ENCODE measurements at regions not wholly inside any gene's neighbourhood (a gene's known extent, or its start where the extent isn't known, plus 50 kb on each side); places are given as distances from the start of the nearest gene placed in this dataset.

DNA sequence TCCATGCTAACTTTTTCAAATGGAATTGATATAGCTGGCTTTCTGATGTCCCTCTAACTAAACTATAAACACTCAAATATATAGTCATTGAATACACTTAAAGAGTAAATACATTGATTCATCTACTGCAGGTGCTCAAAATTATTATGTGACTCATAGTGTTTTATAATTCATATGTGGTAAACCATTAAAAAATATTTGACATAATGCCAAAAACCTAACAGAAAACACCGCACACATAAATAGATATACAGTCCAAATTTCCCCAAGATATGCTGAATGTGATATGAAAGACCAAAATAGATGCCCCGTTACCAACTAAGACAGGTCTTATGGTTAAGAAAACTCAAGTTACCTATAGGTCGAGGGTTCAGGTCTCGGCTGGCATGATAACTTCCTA lies 171.7 kb upstream of the SEMA3E start (continued):
- TF ChIP-seq ZFP37 (CRISPR knock-in tag; IDR thresholded peaks at IDR 0.05; ENCODE audit: borderline replicate concordance) (no peak), ELF3 (CRISPR knock-in tag; IDR thresholded peaks at IDR 0.05) (no peak), MED13 (CRISPR knock-in tag; IDR thresholded peaks at IDR 0.05) (no peak)
- TF ChIP-seq, protein P1, sequence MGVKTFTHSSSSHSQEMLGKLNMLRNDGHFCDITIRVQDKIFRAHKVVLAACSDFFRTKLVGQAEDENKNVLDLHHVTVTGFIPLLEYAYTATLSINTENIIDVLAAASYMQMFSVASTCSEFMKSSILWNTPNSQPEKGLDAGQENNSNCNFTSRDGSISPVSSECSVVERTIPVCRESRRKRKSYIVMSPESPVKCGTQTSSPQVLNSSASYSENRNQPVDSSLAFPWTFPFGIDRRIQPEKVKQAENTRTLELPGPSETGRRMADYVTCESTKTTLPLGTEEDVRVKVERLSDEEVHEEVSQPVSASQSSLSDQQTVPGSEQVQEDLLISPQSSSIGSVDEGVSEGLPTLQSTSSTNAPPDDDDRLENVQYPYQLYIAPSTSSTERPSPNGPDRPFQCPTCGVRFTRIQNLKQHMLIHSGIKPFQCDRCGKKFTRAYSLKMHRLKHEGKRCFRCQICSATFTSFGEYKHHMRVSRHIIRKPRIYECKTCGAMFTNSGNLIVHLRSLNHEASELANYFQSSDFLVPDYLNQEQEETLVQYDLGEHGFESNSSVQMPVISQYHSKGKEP (CRISPR knock-in tag; IDR thresholded peaks at IDR 0.05): no peak

DNA sequence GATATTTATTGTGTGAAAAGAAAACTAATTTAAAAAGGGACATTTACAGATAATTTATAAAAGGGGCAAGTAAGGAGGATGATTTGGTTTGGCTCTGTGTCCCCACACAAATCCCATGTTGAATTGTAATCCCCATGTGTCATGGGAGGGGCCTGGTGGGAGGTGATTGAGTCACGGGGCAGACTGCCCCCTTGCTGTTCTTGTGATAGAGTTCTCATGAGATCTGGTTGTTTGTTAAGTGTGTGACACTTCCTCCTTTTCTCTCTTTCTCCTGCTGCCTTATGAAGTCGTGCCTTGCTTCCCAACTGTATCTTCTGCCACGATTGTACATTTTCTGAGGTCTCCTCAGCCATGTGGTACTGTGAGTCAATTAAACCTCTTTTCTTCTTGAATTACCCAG lies 171.0 kb upstream of the SEMA3E start:
- ChIA-PET CTCF (ENCODE audit: low intra/inter-chr PET ratio, low total read pairs) (no interaction called here), POLR2A (no interaction called here)
- Histone ChIP-seq H3K36me3 (replicated peaks in 1 of 2; ENCODE audit: control insufficient read depth in 1 of 2, insufficient read depth in 2 of 2, low read length in 2 of 2) (no peaks in the 10 kb centered on the region), H3K4me1 (ENCODE audit: insufficient read depth, low read length) (no peaks in the 10 kb centered on the region), H2AFZ (ENCODE audit: low read length) (no peak overlapping the region), H3K27me3 (ENCODE audit: control insufficient read depth in 1 of 2, insufficient read depth in 2 of 2, low read length in 2 of 2) (no peaks in the 10 kb centered on the region), H3K4me2 (ENCODE audit: low read depth, low read length) (no peak overlapping the region), H3K9ac (ENCODE audit: insufficient read depth, low read depth, low read length) (no peak overlapping the region), H3K27ac (ENCODE audit: extremely low read length, insufficient read depth, low read length) (no peak overlapping the region), H3K9me3 (ENCODE audit: low read length) (no peaks in the 10 kb centered on the region), H3K79me2 (ENCODE audit: insufficient read depth, low read length) (no peaks in the 10 kb centered on the region), H3K4me3 (replicated peaks in 1 of 3; ENCODE audit: insufficient read depth in 1 of 3, low read depth in 2 of 3, low read length in 3 of 3) (no peak overlapping the region), H4K20me1 (ENCODE audit: insufficient read depth, low read length) (no peaks in the 10 kb centered on the region)
- no peak for FAIRE-seq
- no peak for ATAC-seq
- no TSS peak for BruUV-seq (replicated peaks)
- DNase-seq (ENCODE audit: low spot score): no peak
- 0% methylated on average over 3 of the region's 3 CpGs for WGBS (ENCODE audit: low lambda C conversion rate)
- intact Hi-C loops (cut with micrococcal nuclease; ENCODE audit: unreplicated experiment): no loop called here
- in situ Hi-C loops (cut with HindIII; ENCODE audit: extremely low pct_ligation_motif_present, low pct_unique_long_range_greater_than_20kb): no loop called here
- TF ChIP-seq KLF9 (CRISPR knock-in tag; IDR thresholded peaks at IDR 0.05; ENCODE audit: low read depth) (no peak), SUZ12 (IDR thresholded peaks at IDR 0.05; ENCODE audit: low read depth, low read length) (no peak), NRL (CRISPR knock-in tag; IDR thresholded peaks at IDR 0.05; ENCODE audit: borderline replicate concordance) (no peak), ZNF207 (IDR thresholded peaks at IDR 0.05; ENCODE audit: borderline replicate concordance) (no peak), ZNF12 (CRISPR knock-in tag; IDR thresholded peaks at IDR 0.05) (no peak), ZSCAN31 (CRISPR knock-in tag; IDR thresholded peaks at IDR 0.05; ENCODE audit: low read depth) (no peak), KMT2A (CRISPR knock-in tag; IDR thresholded peaks at IDR 0.05) (no peak)
- TF ChIP-seq, protein P2, sequence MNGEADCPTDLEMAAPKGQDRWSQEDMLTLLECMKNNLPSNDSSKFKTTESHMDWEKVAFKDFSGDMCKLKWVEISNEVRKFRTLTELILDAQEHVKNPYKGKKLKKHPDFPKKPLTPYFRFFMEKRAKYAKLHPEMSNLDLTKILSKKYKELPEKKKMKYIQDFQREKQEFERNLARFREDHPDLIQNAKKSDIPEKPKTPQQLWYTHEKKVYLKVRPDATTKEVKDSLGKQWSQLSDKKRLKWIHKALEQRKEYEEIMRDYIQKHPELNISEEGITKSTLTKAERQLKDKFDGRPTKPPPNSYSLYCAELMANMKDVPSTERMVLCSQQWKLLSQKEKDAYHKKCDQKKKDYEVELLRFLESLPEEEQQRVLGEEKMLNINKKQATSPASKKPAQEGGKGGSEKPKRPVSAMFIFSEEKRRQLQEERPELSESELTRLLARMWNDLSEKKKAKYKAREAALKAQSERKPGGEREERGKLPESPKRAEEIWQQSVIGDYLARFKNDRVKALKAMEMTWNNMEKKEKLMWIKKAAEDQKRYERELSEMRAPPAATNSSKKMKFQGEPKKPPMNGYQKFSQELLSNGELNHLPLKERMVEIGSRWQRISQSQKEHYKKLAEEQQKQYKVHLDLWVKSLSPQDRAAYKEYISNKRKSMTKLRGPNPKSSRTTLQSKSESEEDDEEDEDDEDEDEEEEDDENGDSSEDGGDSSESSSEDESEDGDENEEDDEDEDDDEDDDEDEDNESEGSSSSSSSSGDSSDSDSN (CRISPR knock-in tag; IDR thresholded peaks at IDR 0.05): no peak
- TF ChIP-seq, protein P3, sequence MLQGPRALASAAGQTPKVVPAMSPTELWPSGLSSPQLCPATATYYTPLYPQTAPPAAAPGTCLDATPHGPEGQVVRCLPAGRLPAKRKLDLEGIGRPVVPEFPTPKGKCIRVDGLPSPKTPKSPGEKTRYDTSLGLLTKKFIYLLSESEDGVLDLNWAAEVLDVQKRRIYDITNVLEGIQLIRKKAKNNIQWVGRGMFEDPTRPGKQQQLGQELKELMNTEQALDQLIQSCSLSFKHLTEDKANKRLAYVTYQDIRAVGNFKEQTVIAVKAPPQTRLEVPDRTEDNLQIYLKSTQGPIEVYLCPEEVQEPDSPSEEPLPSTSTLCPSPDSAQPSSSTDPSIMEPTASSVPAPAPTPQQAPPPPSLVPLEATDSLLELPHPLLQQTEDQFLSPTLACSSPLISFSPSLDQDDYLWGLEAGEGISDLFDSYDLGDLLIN (CRISPR knock-in tag; IDR thresholded peaks at IDR 0.05; ENCODE audit: borderline replicate concordance): no peak
- TF ChIP-seq, protein P4, sequence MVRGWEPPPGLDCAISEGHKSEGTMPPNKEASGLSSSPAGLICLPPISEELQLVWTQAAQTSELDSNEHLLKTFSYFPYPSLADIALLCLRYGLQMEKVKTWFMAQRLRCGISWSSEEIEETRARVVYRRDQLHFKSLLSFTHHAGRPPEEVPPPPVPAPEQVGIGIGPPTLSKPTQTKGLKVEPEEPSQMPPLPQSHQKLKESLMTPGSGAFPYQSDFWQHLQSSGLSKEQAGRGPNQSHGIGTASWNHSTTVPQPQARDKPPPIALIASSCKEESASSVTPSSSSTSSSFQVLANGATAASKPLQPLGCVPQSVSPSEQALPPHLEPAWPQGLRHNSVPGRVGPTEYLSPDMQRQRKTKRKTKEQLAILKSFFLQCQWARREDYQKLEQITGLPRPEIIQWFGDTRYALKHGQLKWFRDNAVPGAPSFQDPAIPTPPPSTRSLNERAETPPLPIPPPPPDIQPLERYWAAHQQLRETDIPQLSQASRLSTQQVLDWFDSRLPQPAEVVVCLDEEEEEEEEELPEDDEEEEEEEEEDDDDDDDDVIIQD (CRISPR knock-in tag; IDR thresholded peaks at IDR 0.05; ENCODE audit: low read depth): no peak
- TF ChIP-seq, protein P5, sequence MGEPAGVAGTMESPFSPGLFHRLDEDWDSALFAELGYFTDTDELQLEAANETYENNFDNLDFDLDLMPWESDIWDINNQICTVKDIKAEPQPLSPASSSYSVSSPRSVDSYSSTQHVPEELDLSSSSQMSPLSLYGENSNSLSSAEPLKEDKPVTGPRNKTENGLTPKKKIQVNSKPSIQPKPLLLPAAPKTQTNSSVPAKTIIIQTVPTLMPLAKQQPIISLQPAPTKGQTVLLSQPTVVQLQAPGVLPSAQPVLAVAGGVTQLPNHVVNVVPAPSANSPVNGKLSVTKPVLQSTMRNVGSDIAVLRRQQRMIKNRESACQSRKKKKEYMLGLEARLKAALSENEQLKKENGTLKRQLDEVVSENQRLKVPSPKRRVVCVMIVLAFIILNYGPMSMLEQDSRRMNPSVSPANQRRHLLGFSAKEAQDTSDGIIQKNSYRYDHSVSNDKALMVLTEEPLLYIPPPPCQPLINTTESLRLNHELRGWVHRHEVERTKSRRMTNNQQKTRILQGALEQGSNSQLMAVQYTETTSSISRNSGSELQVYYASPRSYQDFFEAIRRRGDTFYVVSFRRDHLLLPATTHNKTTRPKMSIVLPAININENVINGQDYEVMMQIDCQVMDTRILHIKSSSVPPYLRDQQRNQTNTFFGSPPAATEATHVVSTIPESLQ (CRISPR knock-in tag; conservative IDR thresholded peaks at IDR 0.05): no peak

Measured in HepG2 (cell line).